Fibroblast of skin of scalp (primary cell): ENCODE measurements at regions not wholly inside any gene's neighbourhood (a gene's known extent, or its start where the extent isn't known, plus 50 kb on each side); places are given as distances from the start of the nearest gene placed in this dataset.

Experiments
- DNase-seq: peaks from one replicate; pipeline ENCODE4 v3.0.0-alpha.2; 2013

DNA sequence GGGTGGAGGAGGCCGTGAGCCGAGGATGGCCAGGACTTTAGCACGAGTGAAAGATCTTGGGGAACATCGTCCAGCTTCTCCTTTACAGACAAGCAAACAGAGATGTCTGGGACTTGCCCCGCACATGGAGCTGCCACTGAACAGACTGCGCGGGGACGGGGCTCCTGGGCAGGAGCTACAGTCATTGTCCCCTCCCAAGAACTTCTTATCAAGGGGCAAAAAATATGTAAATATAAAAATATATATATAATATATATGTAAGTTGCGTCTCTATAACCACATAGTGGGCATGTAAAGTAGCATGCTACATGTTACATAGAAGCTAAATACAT is 245.0 kb upstream of the SALL3 start:
- DNase-seq, result no peak

GRCh38 chr18:78735131-78736014 is 244.2 kb upstream of the SALL3 start:
- DNase-seq, result no peak

DNA sequence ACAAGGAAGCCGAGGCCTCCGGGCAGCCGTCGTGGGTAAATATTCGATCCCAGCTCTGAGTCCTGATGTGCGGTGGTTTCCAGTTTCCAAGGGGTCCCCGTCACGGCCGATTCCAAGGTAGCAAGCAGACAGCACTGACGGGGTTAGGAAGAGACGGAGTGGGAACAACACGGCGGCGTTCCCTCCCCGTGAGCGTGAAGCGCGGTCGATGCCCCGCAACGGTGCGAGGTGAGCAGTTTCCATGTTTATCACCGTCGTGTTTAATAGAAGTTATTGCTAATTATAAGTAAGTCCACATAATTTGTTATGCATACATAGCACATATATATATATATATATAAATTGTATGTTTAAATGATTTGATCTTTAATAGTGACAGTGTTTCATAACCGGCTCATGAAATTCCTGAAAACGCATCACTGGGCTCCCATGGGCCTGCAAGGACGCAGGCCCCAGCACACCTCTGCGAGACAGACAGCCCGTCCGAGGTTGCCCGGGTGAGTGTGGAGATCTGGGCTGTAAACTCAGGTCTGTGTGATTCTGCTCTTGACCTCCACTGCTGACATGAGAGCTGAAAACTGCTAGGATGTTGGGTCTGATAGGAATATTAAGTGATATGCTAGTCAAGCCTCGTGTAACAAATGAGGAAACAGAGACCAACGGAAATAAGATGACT is 243.5 kb upstream of the SALL3 start:
- no peak for DNase-seq

GRCh38 chr18:78737006-78737915 is 242.4 kb upstream of the SALL3 start:
- DNase-seq, result no peak

DNA sequence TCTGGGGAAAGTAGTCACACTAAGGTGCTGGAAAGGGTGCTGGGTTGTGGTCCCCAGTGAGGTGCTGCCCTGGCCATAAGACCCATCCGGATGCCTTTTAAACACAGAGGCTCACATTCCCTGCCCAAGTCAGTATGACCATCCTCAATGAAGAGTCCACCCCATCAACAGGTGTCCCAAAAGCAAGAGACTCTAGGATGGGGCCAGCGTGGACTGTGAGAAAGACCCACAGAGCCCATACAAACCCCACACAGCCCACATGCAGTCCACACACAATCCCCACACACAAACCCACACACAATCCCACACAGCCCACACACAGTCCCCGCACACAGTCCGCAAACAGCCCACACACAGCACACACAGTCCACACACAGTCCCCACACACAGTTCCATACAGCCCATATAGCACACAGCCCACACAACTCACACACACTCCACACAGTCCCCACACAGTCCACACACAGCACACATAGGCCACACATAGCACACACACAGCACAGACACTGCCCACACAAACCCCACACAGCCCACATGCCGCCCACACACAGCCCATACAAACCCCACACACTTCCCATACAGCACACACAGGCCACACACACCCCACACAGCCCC is 241.4 kb upstream of the SALL3 start:
- no peak for DNase-seq

DNA sequence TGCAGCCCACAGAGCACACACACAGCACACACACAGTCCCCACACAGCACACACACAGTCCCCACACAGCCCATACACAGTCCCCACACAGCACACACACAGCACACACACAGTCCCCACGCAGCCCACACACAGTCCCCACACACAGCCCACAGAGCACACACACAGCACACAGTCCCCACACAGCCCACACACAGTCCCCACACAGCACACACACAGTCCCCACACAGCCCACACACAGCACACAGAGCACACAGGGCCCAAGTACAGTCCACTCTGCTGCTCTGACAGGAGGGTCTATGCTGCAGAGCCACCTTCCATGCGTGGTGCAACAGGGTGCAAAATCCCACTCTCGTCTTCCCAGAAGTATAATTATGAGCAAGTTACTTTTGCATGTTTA is 240.5 kb upstream of the SALL3 start:
- no peak for DNase-seq

DNA sequence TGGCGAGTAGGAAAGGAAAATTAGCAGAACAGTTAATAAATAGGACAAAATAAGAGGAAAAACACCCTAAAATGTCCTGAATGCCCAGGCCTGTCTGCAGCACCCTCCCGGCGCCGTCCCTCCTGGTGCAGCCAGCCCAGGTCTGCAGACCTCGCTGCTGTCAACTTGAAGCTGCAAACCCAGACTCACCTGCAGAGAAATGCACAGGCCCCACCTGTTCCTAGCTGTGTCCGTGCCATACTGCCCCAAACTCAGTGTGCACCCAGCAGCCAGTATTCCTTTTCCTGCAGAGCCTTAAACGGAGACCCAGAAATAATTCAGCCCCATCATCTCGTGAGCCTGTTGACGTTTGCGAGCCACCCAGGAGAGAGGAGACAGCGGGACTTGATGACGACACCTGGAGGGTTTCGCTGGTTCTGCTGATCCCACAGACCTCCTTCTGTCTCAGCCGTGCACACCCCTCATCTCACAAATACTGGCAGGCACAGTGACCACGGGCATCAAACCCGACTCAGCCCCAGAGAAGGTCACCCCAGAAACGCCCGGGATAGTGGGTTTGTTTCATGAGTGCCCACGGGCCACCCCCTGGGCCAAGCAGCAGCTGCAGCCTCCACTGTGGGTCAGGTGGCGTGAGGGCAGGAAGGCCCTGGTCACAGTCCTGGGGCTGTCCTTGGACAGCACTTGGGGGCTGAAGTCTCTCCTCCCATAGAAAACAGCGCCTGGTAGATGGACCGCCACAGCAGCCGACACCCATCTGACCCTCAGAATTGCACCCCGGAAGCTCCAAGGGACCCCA is 239.5 kb upstream of the SALL3 start:
- no peak for DNase-seq

DNA sequence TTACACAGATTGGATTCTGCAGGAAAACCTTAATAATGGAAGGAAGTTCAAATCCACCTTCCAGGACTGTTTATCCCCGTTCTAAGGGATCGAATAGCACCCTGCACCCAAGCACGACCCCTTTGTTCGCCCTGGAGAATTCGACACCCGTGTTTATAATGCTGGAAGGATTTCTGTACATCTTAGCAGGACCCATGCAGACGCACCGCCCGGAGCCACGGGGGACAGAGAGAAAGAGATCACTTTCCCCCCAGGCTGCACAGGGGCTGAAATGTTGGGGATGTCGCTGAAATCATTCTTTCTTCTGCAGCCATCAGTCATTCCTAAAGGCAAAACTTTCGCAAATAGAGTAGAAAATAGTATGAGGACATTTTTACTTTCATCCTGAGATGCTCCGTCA is 238.7 kb upstream of the SALL3 start:
- DNase-seq, result no peak

GRCh38 chr18:78741381-78742217 is 238.0 kb upstream of the SALL3 start:
- DNase-seq, result no peak

DNA sequence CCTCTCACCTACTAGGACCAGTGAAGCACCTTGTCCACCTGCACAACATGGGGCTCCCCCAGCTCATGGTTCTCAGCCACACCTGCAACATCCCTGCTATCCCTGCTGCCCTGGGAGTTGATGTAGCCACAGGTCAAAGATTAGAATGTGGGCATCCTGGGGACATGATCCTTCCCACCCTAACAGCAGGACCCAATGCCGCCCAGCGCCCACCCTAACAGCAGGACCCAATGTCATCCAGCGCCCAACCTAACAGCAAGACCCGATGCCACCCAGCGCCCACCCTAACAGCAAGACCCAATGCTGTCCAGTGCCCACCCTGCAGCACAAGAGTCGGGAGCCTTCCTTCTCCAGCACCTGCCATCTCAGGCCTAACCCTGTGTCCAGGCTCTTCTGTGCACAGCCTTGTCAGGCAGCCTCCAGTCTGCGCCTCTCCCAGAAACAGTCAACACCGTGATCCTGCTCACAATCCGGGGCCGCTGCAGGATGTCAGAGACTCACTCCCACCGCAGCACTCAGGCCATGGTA is 237.3 kb upstream of the SALL3 start:
- no peak for DNase-seq

DNA sequence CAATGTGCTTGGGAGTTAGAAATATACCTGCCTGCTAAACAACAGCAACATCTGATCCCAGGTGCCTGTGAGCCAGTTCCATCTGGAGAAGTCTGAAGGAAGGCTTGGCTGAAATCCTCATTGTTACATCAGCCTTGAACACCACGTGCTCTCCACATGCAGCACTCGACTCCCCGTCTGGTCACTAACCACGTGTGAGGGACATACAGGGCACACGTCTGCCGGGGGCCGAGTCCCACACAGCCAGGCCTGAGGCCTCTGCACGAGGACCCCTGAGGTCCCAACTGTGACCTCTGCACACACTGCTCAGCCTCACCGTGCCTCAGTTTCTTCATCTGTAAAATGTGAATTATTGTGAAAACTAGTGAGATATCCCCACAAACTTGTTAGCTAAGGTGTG is 236.5 kb upstream of the SALL3 start:
- DNase-seq, result no peak

DNA sequence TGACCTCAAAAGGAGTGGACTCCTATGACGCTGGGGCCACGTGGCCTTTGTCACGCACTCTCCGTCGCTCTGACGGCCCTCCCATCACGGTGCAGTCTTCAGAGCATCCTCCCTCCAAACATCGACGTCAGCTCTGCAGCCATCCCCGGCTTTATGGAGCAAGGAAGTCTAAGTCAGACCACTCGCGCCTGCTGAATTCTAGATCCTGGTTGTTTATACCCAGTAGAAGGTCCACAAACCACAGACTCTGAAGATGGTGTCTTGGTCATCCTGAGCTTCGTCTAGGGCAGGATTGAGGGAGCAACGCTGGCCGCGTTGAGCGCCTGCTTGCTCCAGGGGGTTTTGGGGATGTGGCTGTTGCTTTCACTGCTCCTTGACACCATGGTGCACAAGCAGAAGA is 228.0 kb upstream of the SALL3 start:
- no peak for DNase-seq

GRCh38 chr18:78753240-78753639 is 226.4 kb upstream of the SALL3 start:
- DNase-seq, result no peak

GRCh38 chr18:78754311-78755043 is 225.1 kb upstream of the SALL3 start:
- no peak for DNase-seq

- DNase-seq, result no peak
These were observed 222.6 kb upstream of the SALL3 start for GRCh38 chr18:78757014-78757413.

DNA sequence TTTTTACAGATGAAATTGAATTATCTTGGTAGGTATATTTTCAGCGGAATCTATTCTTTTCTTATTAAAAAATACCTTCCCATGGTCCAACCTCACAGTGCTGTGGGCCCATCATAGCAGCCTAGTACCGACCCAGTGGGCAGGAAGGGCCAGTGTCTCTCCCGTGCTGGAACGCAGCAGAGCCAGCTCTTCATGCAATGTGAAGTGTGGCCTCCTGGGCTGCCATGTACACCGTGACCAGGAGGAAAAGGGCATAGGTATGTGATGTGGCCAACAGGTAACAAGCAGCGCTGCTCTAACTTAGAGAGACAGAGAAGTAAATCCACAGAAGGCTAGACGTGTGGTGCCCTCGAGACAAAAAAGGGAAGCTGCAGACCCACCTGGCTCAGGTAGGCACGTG is 221.1 kb upstream of the SALL3 start:
- DNase-seq, result no peak

DNA sequence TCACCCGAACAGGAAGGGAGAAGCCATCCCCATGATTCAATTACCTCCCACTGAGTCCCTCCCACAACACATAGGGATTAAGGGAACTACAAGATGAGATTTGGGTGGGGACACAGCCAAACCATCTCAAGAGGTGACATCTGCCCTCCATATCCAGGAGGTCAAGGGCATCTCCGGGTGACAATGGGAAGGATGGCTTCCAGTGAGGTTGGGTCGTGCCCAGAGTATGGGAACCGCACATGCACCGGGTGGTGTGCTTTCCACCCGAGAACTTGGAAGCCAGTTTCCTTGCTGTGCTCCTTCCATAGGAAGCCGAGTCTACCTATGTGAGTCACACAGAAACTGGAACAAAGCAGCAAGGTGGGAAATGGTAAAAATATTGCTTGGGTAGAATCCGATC is 216.9 kb upstream of the SALL3 start:
- no peak for DNase-seq

DNA sequence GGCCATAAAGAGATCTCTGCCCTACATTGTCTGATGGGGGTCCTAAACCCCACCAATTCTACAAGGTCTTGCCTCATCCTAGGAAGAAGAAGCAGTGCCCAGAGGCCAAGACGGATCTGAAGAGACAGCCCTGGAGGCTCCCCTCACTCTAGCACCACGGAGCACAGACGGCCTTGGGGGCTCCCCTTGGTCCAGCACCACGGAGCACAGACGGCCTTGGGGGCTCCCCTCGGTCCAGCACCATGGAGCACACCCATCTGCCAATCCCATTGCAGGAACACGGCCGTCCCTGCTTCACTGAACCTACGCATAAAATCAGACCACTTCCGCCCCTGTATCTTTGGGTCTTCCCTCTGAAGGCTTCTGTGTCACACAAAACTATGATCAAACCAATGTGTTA is 215.1 kb upstream of the SALL3 start:
- no peak for DNase-seq

DNA sequence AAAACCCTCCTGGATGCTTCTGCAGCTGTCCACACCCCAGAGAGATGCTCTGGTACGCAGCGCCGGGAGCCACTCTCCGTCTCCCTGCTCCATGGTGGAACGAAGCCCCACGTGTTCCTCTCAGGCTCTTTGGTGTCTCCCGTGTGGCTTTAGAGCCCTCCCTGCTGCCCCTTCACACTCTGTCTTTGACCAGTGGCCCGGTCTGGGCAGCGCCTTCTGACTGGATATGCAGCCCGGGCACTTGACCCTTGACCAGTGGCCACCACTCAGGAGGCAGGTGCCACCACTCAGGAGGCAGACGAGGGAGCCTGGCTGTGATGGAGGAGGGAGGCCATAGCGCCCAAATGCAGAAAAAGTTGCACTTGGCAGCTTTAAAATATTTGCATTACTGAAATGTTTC is 214.5 kb upstream of the SALL3 start:
- no peak for DNase-seq
